H9 (cell line): ENCODE measurements at regions not wholly inside any gene's neighbourhood (a gene's known extent, or its start where the extent isn't known, plus 50 kb on each side); places are given as distances from the start of the nearest gene placed in this dataset.

Source experiments
- DNase-seq: peaks from one replicate; pipeline ENCODE4 v3.0.0-alpha.2; 2017
- H2AFZ ChIP-seq: one replicate; pipeline ENCODE4 v1.6.1; 2013; ENCODE audit warnings: mild to moderate bottlenecking, low read length, control low read depth, moderate library complexity
- H2AK5ac ChIP-seq: 2 replicates; pipeline ENCODE4 v1.6.1; 2013; ENCODE audit warnings: low read length, control low read depth, mixed read lengths; ENCODE audit not compliant: insufficient read length
- H2BK120ac ChIP-seq: one replicate; pipeline ENCODE4 v1.6.1; 2013; ENCODE audit warnings: low read depth, mild to moderate bottlenecking, low read length, control low read depth, inconsistent platforms; ENCODE audit not compliant: poor library complexity, severe bottlenecking
- H2BK12ac ChIP-seq: 2 replicates; pipeline ENCODE4 v1.6.1; 2013; ENCODE audit warnings: low read length, control low read depth, mixed read lengths, low read depth; ENCODE audit not compliant: insufficient read length
- H2BK15ac ChIP-seq: 2 replicates; pipeline ENCODE4 v1.6.1; 2013; ENCODE audit warnings: low read depth, low read length, control low read depth
- H2BK20ac ChIP-seq: one replicate; pipeline ENCODE4 v1.6.1; 2013; ENCODE audit warnings: low read depth, mild to moderate bottlenecking, low read length, control low read depth, inconsistent platforms; ENCODE audit not compliant: poor library complexity, severe bottlenecking
- H2BK5ac ChIP-seq: 2 replicates; pipeline ENCODE4 v1.6.1; 2013; ENCODE audit warnings: low read length, control low read depth, mixed read lengths; ENCODE audit not compliant: insufficient read length
- H3K14ac ChIP-seq: 2 replicates; pipeline ENCODE4 v1.6.1; 2013; ENCODE audit warnings: low read length, control low read depth; ENCODE audit not compliant: insufficient read depth
- H3K18ac ChIP-seq: 2 replicates; pipeline ENCODE4 v1.6.1; 2013; ENCODE audit warnings: low read depth, mild to moderate bottlenecking, mixed read lengths, low read length, control low read depth; ENCODE audit not compliant: insufficient read length
- H3K23ac ChIP-seq: 2 replicates; pipeline ENCODE4 v1.6.1; 2013; ENCODE audit warnings: low read length, control low read depth, mixed read lengths, low read depth; ENCODE audit not compliant: insufficient read length
- H3K23me2 ChIP-seq: 2 replicates; pipeline ENCODE4 v1.6.1; 2013; ENCODE audit warnings: low read depth, mild to moderate bottlenecking, mixed read lengths, low read length, control low read depth; ENCODE audit not compliant: insufficient read length, poor library complexity, severe bottlenecking
- H3K27ac ChIP-seq: 2 replicates; pipeline ENCODE4 v1.5.1; 2013; ENCODE audit warnings: low read length, control low read depth, mixed read lengths, low read depth; ENCODE audit not compliant: insufficient read length
- H3K27me3 ChIP-seq: 2 replicates; pipeline ENCODE4 v1.6.1; 2013; ENCODE audit warnings: low read length, control low read depth, inconsistent platforms; ENCODE audit not compliant: insufficient read depth
- H3K4ac ChIP-seq: 2 replicates; pipeline ENCODE4 v1.6.1; 2013; ENCODE audit warnings: low read depth, mild to moderate bottlenecking, control low read depth, inconsistent platforms, low read length, moderate library complexity
- H3K4me1 ChIP-seq: 2 replicates; pipeline ENCODE4 v1.6.1; 2013; ENCODE audit warnings: low read length, control low read depth, inconsistent platforms; ENCODE audit not compliant: insufficient read depth
- H3K4me2 ChIP-seq: 2 replicates; pipeline ENCODE4 v1.6.1; 2013; ENCODE audit warnings: low read length, control low read depth, mixed read lengths; ENCODE audit not compliant: insufficient read length, insufficient read depth
- H3K56ac ChIP-seq: 2 replicates; pipeline ENCODE4 v1.6.1; 2013; ENCODE audit warnings: low read depth, mild to moderate bottlenecking, mixed read lengths, low read length, control low read depth; ENCODE audit not compliant: insufficient read length
- H3K79me1 ChIP-seq: 2 replicates; pipeline ENCODE4 v1.6.1; 2013; ENCODE audit warnings: low read depth, mild to moderate bottlenecking, moderate library complexity, low read length, control low read depth, inconsistent platforms; ENCODE audit not compliant: insufficient read depth, poor library complexity, severe bottlenecking
- H3K79me2 ChIP-seq: 2 replicates; pipeline ENCODE4 v1.6.1; 2013; ENCODE audit warnings: low read length, control low read depth, inconsistent platforms; ENCODE audit not compliant: insufficient read depth
- H3K9ac ChIP-seq: 2 replicates; pipeline ENCODE4 v1.6.1; 2013; ENCODE audit warnings: low read length, control low read depth, mixed read lengths; ENCODE audit not compliant: insufficient read length; ENCODE audit errors: extremely low read depth
- H3K9me3 ChIP-seq: one replicate; pipeline ENCODE4 v1.6.1; 2013; ENCODE audit warnings: low read depth, low read length, inconsistent platforms; ENCODE audit not compliant: control insufficient read depth
- H3T11ph ChIP-seq: one replicate; pipeline ENCODE4 v1.6.1; 2013; ENCODE audit warnings: mild to moderate bottlenecking, low read length, control low read depth, inconsistent platforms
- H4K20me1 ChIP-seq: one replicate; pipeline ENCODE4 v1.6.1; 2013; ENCODE audit not compliant: control insufficient read depth, insufficient read length, insufficient read depth
- H4K5ac ChIP-seq: 2 replicates; pipeline ENCODE4 v1.6.1; 2013; ENCODE audit warnings: low read depth, mild to moderate bottlenecking, mixed read lengths, low read length, control low read depth; ENCODE audit not compliant: insufficient read length
- H4K8ac ChIP-seq: replicated peaks from 2 replicates; pipeline ENCODE4 v1.6.1; 2013; ENCODE audit warnings: low read length, control low read depth, mixed read lengths, low read depth; ENCODE audit not compliant: insufficient read length
- H4K91ac ChIP-seq: 2 replicates; pipeline ENCODE4 v1.6.1; 2013; ENCODE audit warnings: low read depth, mild to moderate bottlenecking, moderate library complexity, mixed read lengths, low read length, control low read depth; ENCODE audit not compliant: insufficient read length
- H3K27ac Mint-ChIP-seq, 3 experiments: 2 replicates in 2 of 3; 3 replicates in 1 of 3; pipeline ENCODE4 v1.8.0; 2020 to 2021; ENCODE audit warnings: mixed read lengths in 3 of 3, mild to moderate bottlenecking in 1 of 3, moderate library complexity in 1 of 3
- H3K27me3 Mint-ChIP-seq: 2 replicates; pipeline ENCODE4 v1.8.0; 2021; ENCODE audit warnings: low read depth, mild to moderate bottlenecking, moderate library complexity, mixed read lengths
- H3K36me3 Mint-ChIP-seq, 3 experiments: 2 replicates in 2 of 3; 3 replicates in 1 of 3; pipeline ENCODE4 v1.8.0; 2020 to 2021; ENCODE audit warnings: low read depth in 3 of 3, mixed read lengths in 3 of 3; ENCODE audit not compliant: insufficient read depth in 1 of 3
- H3K4me1 Mint-ChIP-seq, 2 experiments: 2 replicates each; pipeline ENCODE4 v1.8.0; 2020; ENCODE audit warnings: mixed read lengths in 2 of 2
- H3K4me3 Mint-ChIP-seq, 2 experiments: 2 replicates in 1 of 2; 3 replicates in 1 of 2; pipeline ENCODE4 v1.8.0; 2020 to 2021; ENCODE audit warnings: mild to moderate bottlenecking in 2 of 2, mixed read lengths in 2 of 2, moderate library complexity in 1 of 2
- H3K9me3 Mint-ChIP-seq, 2 experiments: 2 replicates in 1 of 2; 3 replicates in 1 of 2; pipeline ENCODE4 v1.8.0; 2020; ENCODE audit warnings: mild to moderate bottlenecking in 2 of 2, mixed read lengths in 2 of 2, moderate library complexity in 1 of 2
- WGBS: extraction: QIAGEN DNeasy Blood & Tissue Kit; methylation state at CpG from one replicate; pipeline ENCODE4 v1.1.7; 2013; ENCODE audit warnings: missing lambda C conversion rate, low lambda C conversion rate, mixed read lengths; ENCODE audit not compliant: insufficient read length; ENCODE audit errors: extremely low coverage; 5-methylcytosine and 5-hydroxymethylcytosine counted together
- TF ChIP-seq, protein P1 (sequence below): fragments of 200-600 bp; sonication (generic); conservative IDR thresholded peaks from 3 replicates; pipeline ENCODE4 v1.8.0; 2021; ENCODE audit warnings: antibody characterized with exemption, mild to moderate bottlenecking

DNA sequence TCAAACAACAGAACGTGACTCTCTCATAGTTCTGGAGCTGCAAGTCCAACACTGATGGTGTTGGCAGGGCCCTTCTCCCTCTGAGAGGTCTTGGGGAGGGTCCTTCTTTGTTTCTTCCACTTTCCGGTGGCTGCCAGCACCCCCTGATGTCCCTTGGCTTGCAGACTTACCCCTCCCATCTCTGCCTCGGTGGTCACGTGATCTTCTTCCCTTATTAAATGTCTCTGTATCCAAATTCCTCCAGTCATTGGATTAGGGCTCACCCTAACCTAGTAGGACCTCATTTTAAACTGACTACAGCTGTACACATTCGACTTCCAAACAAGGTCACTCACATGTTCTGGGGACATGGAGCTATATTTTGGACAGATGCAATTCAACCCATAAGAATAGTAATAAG, 780.6 kb upstream of the SALL3 start:
- Histone ChIP-seq H4K20me1 (no peaks in the 10 kb centered on the region), H3K23ac (no peak overlapping the region), H3K79me2 (no peaks in the 10 kb centered on the region), H3K14ac (no peak overlapping the region), H3K9ac (no peak overlapping the region), H4K91ac (no peak overlapping the region), H3K4ac (no peak overlapping the region), H2BK120ac (no peak overlapping the region), H3K4me2 (no peak overlapping the region), H2BK20ac (no peak overlapping the region), H3K79me1 (no peaks in the 10 kb centered on the region), H3K27me3 (no peaks in the 10 kb centered on the region), H2BK12ac (no peak overlapping the region), H3K9me3 (no peaks in the 10 kb centered on the region), H2AK5ac (no peak overlapping the region), H3K23me2 (no peaks in the 10 kb centered on the region), H2AFZ (no peak overlapping the region), H4K5ac (no peak overlapping the region), H2BK5ac (no peak overlapping the region), H3T11ph (no peak overlapping the region), H2BK15ac (no peak overlapping the region), H3K27ac (no peak overlapping the region), H3K18ac (no peak overlapping the region), H4K8ac (no peak overlapping the region), H3K4me1 (no peaks in the 10 kb centered on the region), H3K56ac (no peak overlapping the region)
- DNase-seq: no peak
- Mint-ChIP-seq H3K4me1 (peaks cover 0 to under 1% of the 10 kb centered on the region in 2 experiments; a peak in 1 of 4 replicates), H3K27ac (no peak overlapping the region), H3K27me3 (no peaks in the 10 kb centered on the region; the same call in 1 of the 2 replicates), H3K4me3 (no peak overlapping the region), H3K9me3 (peaks cover 6 to 12% of the 10 kb centered on the region in 2 experiments; a peak in 2 of 5 replicates), H3K36me3 (peaks cover 0 to 5% (median 3%) of the 10 kb centered on the region in 3 experiments; a peak in 2 of 7 replicates)
- TF ChIP-seq, protein P1, sequence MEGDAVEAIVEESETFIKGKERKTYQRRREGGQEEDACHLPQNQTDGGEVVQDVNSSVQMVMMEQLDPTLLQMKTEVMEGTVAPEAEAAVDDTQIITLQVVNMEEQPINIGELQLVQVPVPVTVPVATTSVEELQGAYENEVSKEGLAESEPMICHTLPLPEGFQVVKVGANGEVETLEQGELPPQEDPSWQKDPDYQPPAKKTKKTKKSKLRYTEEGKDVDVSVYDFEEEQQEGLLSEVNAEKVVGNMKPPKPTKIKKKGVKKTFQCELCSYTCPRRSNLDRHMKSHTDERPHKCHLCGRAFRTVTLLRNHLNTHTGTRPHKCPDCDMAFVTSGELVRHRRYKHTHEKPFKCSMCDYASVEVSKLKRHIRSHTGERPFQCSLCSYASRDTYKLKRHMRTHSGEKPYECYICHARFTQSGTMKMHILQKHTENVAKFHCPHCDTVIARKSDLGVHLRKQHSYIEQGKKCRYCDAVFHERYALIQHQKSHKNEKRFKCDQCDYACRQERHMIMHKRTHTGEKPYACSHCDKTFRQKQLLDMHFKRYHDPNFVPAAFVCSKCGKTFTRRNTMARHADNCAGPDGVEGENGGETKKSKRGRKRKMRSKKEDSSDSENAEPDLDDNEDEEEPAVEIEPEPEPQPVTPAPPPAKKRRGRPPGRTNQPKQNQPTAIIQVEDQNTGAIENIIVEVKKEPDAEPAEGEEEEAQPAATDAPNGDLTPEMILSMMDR: no peak
- no CpG with 5 or more reads among the region's 5 CpGs for WGBS
